ENCODE measurements at regions not wholly inside any gene's neighbourhood (a gene's known extent, or its start where the extent isn't known, plus 50 kb on each side); places are given as distances from the start of the nearest gene placed in this dataset.

DNA sequence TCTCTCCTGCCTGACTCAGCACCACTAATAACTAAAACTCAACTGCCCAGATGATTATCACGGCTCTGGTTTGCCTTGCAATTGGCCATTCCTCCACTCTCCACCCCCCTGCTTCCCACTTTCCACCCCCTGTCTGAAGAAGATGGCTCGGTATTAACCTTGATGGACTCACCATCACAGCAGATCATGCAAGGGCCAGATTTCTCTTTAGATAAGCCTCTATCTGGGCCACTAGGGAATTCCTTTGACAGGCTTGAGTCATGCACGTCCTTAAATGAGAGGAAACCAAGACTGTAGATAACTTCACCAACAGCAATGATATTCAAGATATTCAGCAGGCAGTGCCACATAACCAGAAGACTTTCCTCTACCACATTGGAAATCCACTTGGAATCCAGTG, 131.1 kb upstream of the NBEA start:
- Histone ChIP-seq H3K4me2 (ENCODE audit: low read depth, low read length, poor library complexity, severe bottlenecking) (no peak overlapping the region), H2AFZ (ENCODE audit: low read length) (no peak overlapping the region), H3K9me3 (ENCODE audit: insufficient read depth, low read depth, low read length) (peaks cover 3% of the 10 kb centered on the region; the same call in 1 of the 2 replicates), H3K36me3 (ENCODE audit: insufficient read depth, low read length) (no peaks in the 10 kb centered on the region), H3K27me3 (ENCODE audit: insufficient read depth, low read length, poor library complexity, severe bottlenecking) (no peaks in the 10 kb centered on the region), H3F3A (ENCODE audit: low read depth) (no peaks in the 10 kb centered on the region), H3K4me3 (ENCODE audit: low read length, poor library complexity, severe bottlenecking) (no peak overlapping the region), H3K9ac (ENCODE audit: low read depth, low read length, poor library complexity, severe bottlenecking) (no peak overlapping the region), H3K4me1 (ENCODE audit: insufficient read depth, low read length, poor library complexity, severe bottlenecking) (no peaks in the 10 kb centered on the region), H3K79me2 (ENCODE audit: insufficient read depth, low read length) (no peaks in the 10 kb centered on the region), H3K9me2 (replicated peaks; ENCODE audit: low read depth, low read length) (no peaks in the 10 kb centered on the region; the same call in 1 of the 2 replicates), H4K20me1 (ENCODE audit: insufficient read depth, low read length, poor library complexity, severe bottlenecking) (no peaks in the 10 kb centered on the region)
- no peak for TF ChIP-seq CTCF (conservative IDR thresholded peaks at IDR 0.05; ENCODE audit: low read length)
- TF ChIP-seq EZH2phosphoT487 (IDR thresholded peaks at IDR 0.05; ENCODE audit: borderline replicate concordance), result no peak

GRCh38 chr13:34815526-34815925, 126.5 kb upstream of the NBEA start:
- Histone ChIP-seq H4K20me1 (ENCODE audit: insufficient read depth, low read length, poor library complexity, severe bottlenecking) (no peaks in the 10 kb centered on the region), H3K4me3 (ENCODE audit: low read length, poor library complexity, severe bottlenecking) (no peak overlapping the region), H3K9me3 (ENCODE audit: insufficient read depth, low read depth, low read length) (peaks cover 3% of the 10 kb centered on the region; the same call in 1 of the 2 replicates), H3K4me2 (ENCODE audit: low read depth, low read length, poor library complexity, severe bottlenecking) (no peak overlapping the region), H3F3A (ENCODE audit: low read depth) (no peaks in the 10 kb centered on the region), H3K9ac (ENCODE audit: low read depth, low read length, poor library complexity, severe bottlenecking) (no peak overlapping the region), H3K27me3 (ENCODE audit: insufficient read depth, low read length, poor library complexity, severe bottlenecking) (no peaks in the 10 kb centered on the region), H3K4me1 (ENCODE audit: insufficient read depth, low read length, poor library complexity, severe bottlenecking) (no peaks in the 10 kb centered on the region), H3K79me2 (ENCODE audit: insufficient read depth, low read length) (no peaks in the 10 kb centered on the region), H3K9me2 (replicated peaks; ENCODE audit: low read depth, low read length) (no peaks in the 10 kb centered on the region), H2AFZ (ENCODE audit: low read length) (no peak overlapping the region), H3K36me3 (ENCODE audit: insufficient read depth, low read length) (no peaks in the 10 kb centered on the region)
- TF ChIP-seq CTCF (conservative IDR thresholded peaks at IDR 0.05; ENCODE audit: low read length), result no peak
- TF ChIP-seq EZH2phosphoT487 (IDR thresholded peaks at IDR 0.05; ENCODE audit: borderline replicate concordance), result no peak

GRCh38 chr13:34816245-34816884, 125.7 kb upstream of the NBEA start:
- no peaks in the 10 kb centered on the region for H3K27me3 ChIP-seq (ENCODE audit: insufficient read depth, low read length, poor library complexity, severe bottlenecking)
- TF ChIP-seq CTCF (conservative IDR thresholded peaks at IDR 0.05; ENCODE audit: low read length) (no peak), EZH2phosphoT487 (IDR thresholded peaks at IDR 0.05; ENCODE audit: borderline replicate concordance) (no peak)
- no peaks in the 10 kb centered on the region for H3K79me2 ChIP-seq (ENCODE audit: insufficient read depth, low read length)
- peaks cover 3% of the 10 kb centered on the region; the same call in 1 of the 2 replicates for H3K9me3 ChIP-seq (ENCODE audit: insufficient read depth, low read depth, low read length)
- no peaks in the 10 kb centered on the region for H3K36me3 ChIP-seq (ENCODE audit: insufficient read depth, low read length)
- no peak overlapping the region for H2AFZ ChIP-seq (ENCODE audit: low read length)
- H3K9ac ChIP-seq (ENCODE audit: low read depth, low read length, poor library complexity, severe bottlenecking), result no peak overlapping the region
- no peak overlapping the region for H3K4me2 ChIP-seq (ENCODE audit: low read depth, low read length, poor library complexity, severe bottlenecking)
- H3K9me2 ChIP-seq (replicated peaks; ENCODE audit: low read depth, low read length), result no peaks in the 10 kb centered on the region
- no peaks in the 10 kb centered on the region for H4K20me1 ChIP-seq (ENCODE audit: insufficient read depth, low read length, poor library complexity, severe bottlenecking)
- H3K4me1 ChIP-seq (ENCODE audit: insufficient read depth, low read length, poor library complexity, severe bottlenecking), result no peaks in the 10 kb centered on the region
- H3K4me3 ChIP-seq (ENCODE audit: low read length, poor library complexity, severe bottlenecking), result no peak overlapping the region
- no peaks in the 10 kb centered on the region for H3F3A ChIP-seq (ENCODE audit: low read depth)
